ES-I3 (cell line): ENCODE measurements at regions not wholly inside any gene's neighbourhood (a gene's known extent, or its start where the extent isn't known, plus 50 kb on each side); places are given as distances from the start of the nearest gene placed in this dataset.

Experiments
- H3K36me3 ChIP-seq: 2 replicates; pipeline ENCODE4 v1.6.1; 2013; ENCODE audit warnings: mild to moderate bottlenecking, low read length, control low read depth, moderate library complexity; ENCODE audit not compliant: insufficient read depth
- H3K4me1 ChIP-seq: 2 replicates; pipeline ENCODE4 v1.6.1; 2013; ENCODE audit warnings: mild to moderate bottlenecking, control low read depth, low read length; ENCODE audit not compliant: insufficient read depth
- H3K9ac ChIP-seq: 2 replicates; pipeline ENCODE4 v1.6.1; 2013; ENCODE audit warnings: low read depth, mild to moderate bottlenecking, low read length, moderate library complexity
- H3K9me3 ChIP-seq: 2 replicates; pipeline ENCODE4 v1.6.1; 2013; ENCODE audit warnings: mild to moderate bottlenecking, low read length, moderate library complexity; ENCODE audit not compliant: control insufficient read depth, insufficient read depth

DNA sequence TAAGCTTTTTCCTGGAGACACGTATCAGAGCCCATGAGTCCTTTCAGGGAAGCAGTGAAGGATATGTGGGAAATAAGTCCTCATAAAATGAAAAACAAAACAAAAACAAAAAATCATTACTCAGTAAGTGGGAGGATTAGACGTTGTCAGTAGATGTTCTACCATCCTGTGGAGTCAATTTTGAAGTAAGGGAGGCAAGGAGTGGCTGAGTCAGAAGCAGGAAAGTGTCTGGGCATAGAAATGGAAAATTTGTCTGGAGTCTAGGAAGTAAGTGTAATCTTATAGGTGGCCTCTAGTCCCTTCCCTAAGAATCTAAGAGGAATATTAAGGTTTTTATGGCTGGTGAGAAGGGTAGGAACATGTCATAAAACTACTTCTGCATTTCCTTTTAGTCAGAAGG lies 339.8 kb upstream of the SEMA6D start:
- no peaks in the 10 kb centered on the region for H3K9me3 ChIP-seq
- no peak overlapping the region for H3K9ac ChIP-seq
- no peaks in the 10 kb centered on the region for H3K4me1 ChIP-seq
- no peaks in the 10 kb centered on the region for H3K36me3 ChIP-seq

DNA sequence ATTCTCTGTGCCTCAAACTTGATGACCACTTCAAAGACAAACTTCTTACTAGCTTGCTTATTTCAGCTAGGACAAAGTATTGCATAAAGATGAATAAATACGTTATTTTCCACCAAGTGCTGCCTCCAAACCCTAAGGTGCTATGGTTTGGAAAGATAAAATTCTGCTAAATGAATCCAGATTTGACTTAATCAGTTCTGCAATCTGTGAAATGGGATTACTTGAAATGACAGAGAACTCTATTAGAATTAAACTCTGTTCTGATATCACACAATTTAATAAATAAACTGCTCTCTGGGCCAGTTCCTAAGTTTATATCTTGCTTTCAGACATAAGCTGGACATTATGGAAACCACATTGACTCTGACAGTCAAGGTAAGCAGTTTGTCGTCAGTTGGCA lies 338.8 kb upstream of the SEMA6D start:
- Histone ChIP-seq H3K4me1 (no peaks in the 10 kb centered on the region), H3K36me3 (no peaks in the 10 kb centered on the region), H3K9ac (no peak overlapping the region), H3K9me3 (no peaks in the 10 kb centered on the region)

DNA sequence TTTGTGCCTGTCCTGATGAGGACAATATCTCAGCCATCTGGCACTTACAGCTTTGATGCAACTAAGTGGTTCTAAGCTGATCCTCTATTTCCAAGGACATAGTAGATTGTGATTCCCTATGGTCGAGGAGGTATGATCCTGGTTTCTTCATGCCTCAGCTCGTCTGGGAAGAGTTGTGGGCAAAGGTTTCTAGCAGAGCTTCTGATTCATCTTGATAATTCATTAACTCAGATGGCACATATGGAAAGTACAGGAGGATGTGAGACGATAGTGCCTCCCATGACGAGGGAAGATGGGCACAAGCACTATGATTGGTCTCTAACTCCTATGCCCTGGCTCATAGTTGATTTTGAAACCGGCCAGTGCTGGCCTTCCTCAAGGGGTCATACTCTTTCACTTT lies 334.2 kb upstream of the SEMA6D start:
- Histone ChIP-seq H3K9ac (no peak overlapping the region), H3K4me1 (0 out of 2 replicates have a peak, but pooled peaks cover 9% of the 10 kb centered on the region), H3K9me3 (no peaks in the 10 kb centered on the region), H3K36me3 (no peaks in the 10 kb centered on the region)

DNA sequence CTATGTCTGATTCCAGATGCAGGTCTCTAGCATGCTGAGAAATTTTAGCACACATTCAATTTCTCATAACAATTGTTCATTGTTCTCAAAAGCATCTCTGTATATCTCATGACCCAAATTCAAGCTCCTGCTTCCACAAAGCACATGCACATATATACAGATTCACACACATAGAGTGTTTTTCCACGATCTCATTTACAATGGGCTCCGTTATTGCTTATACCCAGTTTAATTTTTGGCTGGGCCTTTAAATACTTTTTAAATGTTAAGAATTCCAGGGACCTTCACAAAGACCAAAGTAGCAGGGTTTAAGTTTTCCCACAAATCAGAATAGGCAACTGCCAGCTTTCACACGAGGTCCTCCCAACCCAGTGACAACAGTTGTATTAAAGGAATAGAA lies 333.5 kb upstream of the SEMA6D start:
- Histone ChIP-seq H3K9ac (no peak overlapping the region), H3K4me1 (0 out of 2 replicates have a peak, but pooled peaks cover 9% of the 10 kb centered on the region), H3K36me3 (no peaks in the 10 kb centered on the region), H3K9me3 (no peaks in the 10 kb centered on the region)

DNA sequence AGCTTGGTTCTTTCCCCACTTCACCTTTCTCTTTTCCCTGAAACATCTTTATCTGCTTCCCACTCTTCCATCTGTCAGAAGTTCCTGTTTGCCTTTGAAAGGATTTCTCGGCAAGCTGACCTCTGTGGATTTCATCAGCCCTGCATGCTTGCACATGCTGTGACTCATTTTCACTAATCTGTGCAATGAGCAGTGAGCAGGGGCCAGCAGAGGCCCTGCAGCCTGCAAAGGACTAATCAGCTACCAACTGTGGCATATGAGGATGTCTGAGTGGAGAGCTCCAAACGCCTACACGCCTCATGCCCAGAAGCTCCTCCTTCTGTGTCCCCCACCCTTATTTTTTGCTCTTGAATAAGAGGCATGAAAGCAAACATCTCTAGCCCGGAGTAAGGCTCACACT lies 333.0 kb upstream of the SEMA6D start:
- no peaks in the 10 kb centered on the region for H3K36me3 ChIP-seq
- no peak overlapping the region for H3K9ac ChIP-seq
- H3K9me3 ChIP-seq, result no peaks in the 10 kb centered on the region
- 0 out of 2 replicates have a peak, but pooled peaks cover 9% of the 10 kb centered on the region for H3K4me1 ChIP-seq

DNA sequence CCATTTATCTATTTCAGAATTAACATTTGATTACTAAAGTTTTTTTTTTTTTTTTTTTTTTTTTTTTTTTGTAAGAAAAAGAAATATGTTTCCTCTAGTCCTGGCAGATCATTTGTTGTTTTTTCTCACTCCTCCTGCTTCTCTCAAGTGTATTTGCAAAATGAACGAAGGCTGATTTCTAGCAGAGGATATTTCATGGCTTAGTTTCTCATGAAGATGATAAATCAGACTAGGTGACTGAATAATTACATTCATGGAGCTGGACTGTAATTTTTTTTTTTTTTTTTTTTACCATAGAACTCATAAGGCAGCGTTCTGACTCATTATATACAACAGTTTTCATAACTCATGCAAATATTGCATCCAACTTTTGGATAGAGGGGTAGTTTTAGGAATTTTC lies 332.5 kb upstream of the SEMA6D start:
- no peaks in the 10 kb centered on the region for H3K36me3 ChIP-seq
- no peak overlapping the region for H3K9ac ChIP-seq
- H3K9me3 ChIP-seq, result no peaks in the 10 kb centered on the region
- 0 out of 2 replicates have a peak, but pooled peaks cover 9% of the 10 kb centered on the region for H3K4me1 ChIP-seq

DNA sequence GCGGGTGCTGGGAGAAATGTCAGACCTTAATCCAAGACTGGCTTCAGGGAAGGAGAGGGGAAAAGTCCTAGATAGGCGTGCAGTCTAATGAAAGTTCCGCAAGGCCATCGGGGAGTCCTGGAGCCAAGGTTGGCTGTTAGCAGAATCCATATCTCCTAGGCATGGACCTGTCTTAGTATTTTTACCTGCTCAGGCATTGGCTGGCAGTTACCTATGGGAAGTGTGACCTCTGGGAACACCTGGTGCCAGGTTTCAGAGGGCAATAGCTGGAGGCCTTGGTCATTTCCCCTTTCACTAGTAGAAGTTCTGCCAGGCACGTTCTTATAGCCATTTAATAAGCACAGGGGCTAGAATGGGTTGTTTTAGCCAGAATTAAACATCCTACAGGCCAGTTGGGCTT lies 330.8 kb upstream of the SEMA6D start:
- Histone ChIP-seq H3K9ac (no peak overlapping the region), H3K4me1 (0 out of 2 replicates have a peak, but pooled peaks cover 9% of the 10 kb centered on the region), H3K9me3 (no peaks in the 10 kb centered on the region), H3K36me3 (no peaks in the 10 kb centered on the region)

DNA sequence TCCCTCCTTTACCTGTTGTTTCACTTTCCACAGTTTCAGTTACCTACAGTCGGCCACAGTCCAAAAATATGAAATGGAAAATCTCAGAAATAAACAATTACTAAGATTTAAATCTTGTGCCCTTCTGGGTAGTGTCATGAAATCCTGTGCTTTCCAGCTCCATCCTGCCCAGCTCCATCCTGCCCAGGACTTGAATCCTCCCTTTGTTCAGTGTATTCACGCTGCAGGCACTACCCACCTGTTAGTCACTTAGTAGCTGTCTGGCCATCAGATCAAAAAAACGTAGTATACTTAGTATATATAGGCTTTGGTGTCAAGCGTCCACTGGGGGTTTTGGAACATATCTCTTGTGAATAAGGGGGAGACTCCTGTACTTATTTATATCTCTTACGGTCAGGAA lies 329.0 kb upstream of the SEMA6D start:
- Histone ChIP-seq H3K4me1 (0 out of 2 replicates have a peak, but pooled peaks cover 9% of the 10 kb centered on the region), H3K9me3 (no peaks in the 10 kb centered on the region), H3K36me3 (no peaks in the 10 kb centered on the region), H3K9ac (no peak overlapping the region)

DNA sequence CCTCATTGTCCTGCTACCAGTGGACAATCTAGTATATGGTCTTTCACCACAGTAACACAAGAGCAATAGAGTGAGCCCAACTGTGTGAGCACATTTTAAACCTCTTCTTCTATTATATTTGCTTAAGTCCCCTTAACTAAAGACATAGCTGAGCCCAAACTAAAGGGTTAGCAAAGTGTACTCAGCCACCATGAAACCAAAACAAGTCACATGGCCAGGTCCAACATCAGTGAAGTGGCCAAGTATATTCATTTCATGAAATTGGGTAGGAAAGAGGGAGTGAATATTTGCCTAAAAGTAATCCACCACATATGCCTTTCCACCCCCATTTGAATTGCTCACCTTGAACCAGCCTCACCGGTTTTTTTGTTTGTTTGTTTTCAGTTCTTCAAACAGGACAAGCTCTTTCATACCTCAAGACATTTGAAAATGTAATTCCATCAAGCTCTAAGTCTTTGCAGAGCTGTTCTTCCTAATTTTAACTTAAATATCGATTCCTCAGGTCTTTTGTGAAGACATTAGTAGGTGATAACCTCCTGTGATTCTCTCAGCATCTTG lies 327.0 kb upstream of the SEMA6D start:
- Histone ChIP-seq H3K36me3 (no peaks in the 10 kb centered on the region; the same call in 1 of the 2 replicates), H3K9ac (no peak overlapping the region), H3K4me1 (peaks cover 18% of the 10 kb centered on the region; the same call in 1 of the 2 replicates), H3K9me3 (no peaks in the 10 kb centered on the region)

DNA sequence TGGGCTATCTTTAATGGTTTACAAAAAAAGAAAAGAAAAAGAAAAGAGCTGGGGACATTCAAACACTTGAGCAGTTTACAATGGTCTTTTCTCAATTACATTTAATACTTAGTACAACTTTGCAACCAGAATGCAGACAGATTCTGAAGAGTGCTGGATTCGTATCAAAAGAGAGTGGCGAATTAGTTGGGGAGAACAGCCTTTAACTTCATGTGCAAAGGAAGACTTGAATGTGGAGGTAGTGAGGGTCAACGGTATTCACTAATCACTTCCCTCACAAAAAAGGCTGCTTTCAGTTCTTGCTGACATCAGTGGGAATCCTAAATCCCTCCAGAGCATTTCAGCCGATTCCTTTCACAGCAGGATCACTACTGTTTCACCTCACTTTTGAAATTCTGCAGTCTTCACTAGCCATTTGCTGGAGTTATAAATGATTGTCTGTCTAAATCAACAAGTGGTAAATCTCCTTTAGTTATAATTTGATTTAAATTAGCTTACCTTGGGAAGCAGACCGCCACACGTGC lies 323.0 kb upstream of the SEMA6D start:
- H3K4me1 ChIP-seq, result peaks cover 18% of the 10 kb centered on the region; the same call in 1 of the 2 replicates

DNA sequence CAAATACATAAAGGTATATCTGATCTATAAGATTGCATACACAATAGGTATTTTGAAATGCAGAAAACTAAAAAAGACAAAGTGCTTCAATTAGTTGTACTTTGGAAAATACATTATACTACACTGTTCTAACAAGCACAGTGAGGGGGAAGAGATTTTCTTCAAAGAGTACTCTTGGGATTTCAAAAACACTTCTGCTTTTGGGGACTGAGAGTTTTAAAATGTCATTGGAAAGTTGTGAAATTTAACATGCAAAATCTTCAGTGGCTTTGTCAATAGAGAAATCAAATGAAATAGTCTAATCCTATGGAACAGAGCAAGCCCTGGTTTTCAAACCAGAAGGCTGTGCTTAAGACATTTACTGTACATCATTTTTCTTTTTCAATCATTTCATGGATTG lies 322.2 kb upstream of the SEMA6D start:
- H3K9me3 ChIP-seq, result no peaks in the 10 kb centered on the region
- H3K9ac ChIP-seq, result no peak overlapping the region
- peaks cover 18% of the 10 kb centered on the region; the same call in 1 of the 2 replicates for H3K4me1 ChIP-seq
- H3K36me3 ChIP-seq, result no peaks in the 10 kb centered on the region; the same call in 1 of the 2 replicates

More for the DNA sequence above, 323.0 kb upstream of the SEMA6D start:
- Histone ChIP-seq H3K9ac (no peak overlapping the region), H3K9me3 (no peaks in the 10 kb centered on the region), H3K36me3 (no peaks in the 10 kb centered on the region; the same call in 1 of the 2 replicates)

DNA sequence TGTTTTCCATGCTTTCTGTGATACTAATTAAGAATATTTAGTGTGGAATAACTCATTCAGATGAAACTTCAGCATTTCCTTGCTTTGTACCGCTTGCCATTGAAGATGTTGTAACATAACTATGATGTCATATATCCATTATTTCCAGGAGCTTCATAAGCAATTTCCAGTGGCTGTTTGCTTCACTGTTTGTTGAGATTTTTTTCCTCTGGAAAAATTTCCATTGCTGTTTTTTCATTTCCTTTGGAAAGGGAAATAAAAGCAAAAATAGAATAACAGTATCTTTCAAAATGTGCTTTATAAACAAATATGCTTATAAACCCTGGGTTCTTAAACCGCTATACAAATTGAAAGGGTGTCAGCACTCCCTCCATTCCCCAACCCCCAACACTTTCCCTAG lies 319.6 kb upstream of the SEMA6D start:
- H3K36me3 ChIP-seq, result no peaks in the 10 kb centered on the region; the same call in 1 of the 2 replicates
- no peaks in the 10 kb centered on the region for H3K9me3 ChIP-seq
- no peak overlapping the region for H3K9ac ChIP-seq
- peaks cover 18% of the 10 kb centered on the region; the same call in 1 of the 2 replicates for H3K4me1 ChIP-seq

DNA sequence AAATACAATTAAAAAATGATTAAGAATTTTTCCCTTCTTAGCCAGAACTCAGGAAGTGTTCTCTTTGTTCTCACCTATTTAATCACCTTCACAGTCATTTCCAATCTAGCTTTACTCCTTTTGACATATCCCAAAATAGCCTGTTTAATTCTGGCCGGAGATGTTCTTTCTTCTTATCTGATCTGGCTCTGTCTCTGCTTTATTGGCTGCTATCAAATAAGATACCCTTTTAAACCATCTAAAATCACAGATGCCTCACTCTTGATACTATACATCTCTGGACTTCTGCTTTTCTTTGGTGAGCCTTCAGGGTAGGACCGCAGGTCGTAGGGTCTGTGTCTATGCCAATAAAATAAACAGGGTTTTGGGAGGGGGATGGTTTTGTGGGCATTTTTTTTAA lies 319.2 kb upstream of the SEMA6D start:
- Histone ChIP-seq H3K36me3 (no peaks in the 10 kb centered on the region; the same call in 1 of the 2 replicates), H3K4me1 (peaks cover 18% of the 10 kb centered on the region; the same call in 1 of the 2 replicates), H3K9ac (no peak overlapping the region), H3K9me3 (no peaks in the 10 kb centered on the region)

DNA sequence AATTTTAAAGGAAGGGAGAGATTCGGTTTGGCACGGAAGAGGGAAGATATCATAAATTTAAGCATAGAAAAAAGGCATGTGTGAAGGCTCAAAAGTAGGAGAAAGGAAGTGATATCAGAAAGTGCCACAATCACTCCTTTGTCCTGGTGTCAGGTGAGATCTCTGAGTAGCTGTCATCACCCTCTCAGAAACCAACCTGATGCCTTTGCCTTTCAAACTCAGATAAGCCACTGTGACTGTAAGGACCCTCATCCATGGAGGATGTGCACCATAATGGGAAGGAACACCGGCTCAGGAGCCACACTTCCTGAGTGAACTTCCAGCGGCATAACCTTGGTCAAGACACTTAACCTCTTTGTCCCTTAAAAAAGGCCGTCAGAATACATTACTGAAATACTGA lies 318.7 kb upstream of the SEMA6D start:
- Histone ChIP-seq H3K9ac (no peak overlapping the region), H3K4me1 (peaks cover 15% of the 10 kb centered on the region; the same call in 1 of the 2 replicates), H3K9me3 (no peaks in the 10 kb centered on the region), H3K36me3 (no peaks in the 10 kb centered on the region; the same call in 1 of the 2 replicates)

DNA sequence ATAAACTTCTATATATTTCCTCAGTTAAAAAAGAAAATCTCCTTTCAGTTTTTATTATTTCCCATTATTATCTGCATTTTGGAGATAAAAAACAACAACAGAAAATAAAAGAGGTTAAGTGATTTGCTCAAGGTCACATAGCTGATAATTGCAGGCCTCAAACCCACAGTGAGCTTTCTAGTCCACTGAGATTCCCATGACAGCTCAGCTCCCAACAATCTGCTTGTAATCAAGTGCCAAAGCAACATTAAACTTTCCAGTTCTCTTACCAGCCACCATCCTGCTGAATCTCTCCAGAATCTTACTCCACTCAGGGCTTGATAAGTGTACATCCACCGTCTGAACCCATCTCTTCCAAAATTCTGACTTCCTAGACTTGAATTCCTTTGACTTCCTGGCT lies 318.2 kb upstream of the SEMA6D start:
- no peaks in the 10 kb centered on the region; the same call in 1 of the 2 replicates for H3K36me3 ChIP-seq
- H3K9me3 ChIP-seq, result no peaks in the 10 kb centered on the region
- peaks cover 10% of the 10 kb centered on the region; the same call in 1 of the 2 replicates for H3K4me1 ChIP-seq
- H3K9ac ChIP-seq, result no peak overlapping the region
